ENCODE measurements at regions not wholly inside any gene's neighbourhood (a gene's known extent, or its start where the extent isn't known, plus 50 kb on each side); places are given as distances from the start of the nearest gene placed in this dataset.

DNA sequence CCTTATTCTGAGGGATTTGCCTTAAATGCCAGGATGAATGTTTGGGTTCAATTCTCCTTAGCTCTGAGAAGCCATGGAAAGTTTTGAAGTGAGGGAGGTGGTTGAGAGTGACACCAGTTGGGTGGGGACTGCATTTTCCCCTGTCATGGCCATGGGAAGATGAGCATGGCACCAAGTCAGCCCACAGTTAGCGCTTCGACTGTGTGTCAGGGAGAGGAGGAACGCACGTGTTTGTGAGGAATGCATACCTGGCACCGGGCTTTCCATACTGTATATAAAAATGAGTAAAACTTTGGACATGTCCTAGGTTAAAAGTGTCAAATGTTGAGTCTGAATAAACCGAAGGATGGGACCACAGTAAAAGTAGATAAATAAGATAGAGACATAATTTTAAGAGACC, 187.5 kb upstream of the KL start:
- TF ChIP-seq CTCF (IDR thresholded peaks at IDR 0.05; ENCODE audit: control insufficient read depth, extremely low read depth, insufficient read depth) = no peak
- DNase-seq (ENCODE audit: low read depth) = no peak
- no peak overlapping the region for H3K4me3 ChIP-seq (ENCODE audit: low read depth, low read length)

- H3K4me3 ChIP-seq (ENCODE audit: low read depth, low read length) = no peak overlapping the region
- DNase-seq (ENCODE audit: low read depth) = no peak
- no peak for TF ChIP-seq CTCF (IDR thresholded peaks at IDR 0.05; ENCODE audit: control insufficient read depth, extremely low read depth, insufficient read depth)
These were observed 187.0 kb upstream of the KL start for GRCh38 chr13:32829269-32829668.

GRCh38 chr13:32829676-32830335, 186.4 kb upstream of the KL start:
- no peak for TF ChIP-seq CTCF (IDR thresholded peaks at IDR 0.05; ENCODE audit: control insufficient read depth, extremely low read depth, insufficient read depth)
- H3K4me3 ChIP-seq (ENCODE audit: low read depth, low read length) = no peak overlapping the region
- no peak for DNase-seq (ENCODE audit: low read depth)

DNA sequence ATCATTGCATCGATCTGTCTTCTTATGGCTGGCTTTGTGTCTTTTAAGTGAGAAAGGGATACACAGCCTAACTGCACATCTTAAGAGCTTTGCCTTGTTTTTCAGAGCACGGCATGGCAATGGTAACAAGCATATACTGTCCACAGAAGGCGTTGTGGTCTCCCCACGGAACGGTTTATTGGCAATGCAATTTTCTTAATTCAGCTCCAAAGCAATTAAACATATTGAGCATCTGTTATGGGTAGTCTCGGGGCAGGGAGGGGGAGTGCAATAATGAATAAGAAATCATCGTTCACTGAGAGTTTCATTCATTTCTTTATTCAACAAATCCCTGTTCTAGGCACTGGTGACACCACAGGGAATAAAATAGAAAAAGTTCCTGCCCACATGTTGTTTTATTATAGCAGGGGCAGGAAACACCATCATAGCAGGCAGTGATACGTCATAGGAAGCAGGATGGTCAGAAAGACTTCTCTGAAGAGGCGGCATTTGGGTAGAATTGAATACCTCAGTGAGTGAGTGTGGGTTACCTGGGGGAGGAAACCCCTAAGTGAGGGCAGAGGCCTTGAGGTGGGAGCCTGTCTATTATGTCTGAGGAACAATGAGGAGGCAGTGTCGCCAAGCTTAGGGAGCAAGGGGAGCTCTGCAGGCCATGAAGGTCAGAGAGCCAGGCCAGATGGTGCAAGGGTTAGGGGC, 185.7 kb upstream of the KL start:
- TF ChIP-seq CTCF (IDR thresholded peaks at IDR 0.05; ENCODE audit: control insufficient read depth, extremely low read depth, insufficient read depth) = no peak
- H3K4me3 ChIP-seq (ENCODE audit: low read depth, low read length) = no peak overlapping the region
- DNase-seq (ENCODE audit: low read depth) = no peak

GRCh38 chr13:32837307-32837972, 178.8 kb upstream of the KL start:
- no peak for DNase-seq (ENCODE audit: low read depth)
- no peak overlapping the region for H3K4me3 ChIP-seq (ENCODE audit: low read depth, low read length)
- no peak for TF ChIP-seq CTCF (IDR thresholded peaks at IDR 0.05; ENCODE audit: control insufficient read depth, extremely low read depth, insufficient read depth)

GRCh38 chr13:32837973-32838927, 178.0 kb upstream of the KL start:
- no peak for TF ChIP-seq CTCF (IDR thresholded peaks at IDR 0.05; ENCODE audit: control insufficient read depth, extremely low read depth, insufficient read depth)
- H3K4me3 ChIP-seq (ENCODE audit: low read depth, low read length) = no peak overlapping the region
- DNase-seq (ENCODE audit: low read depth) = no peak
